ENCODE measurements at regions not wholly inside any gene's neighbourhood (a gene's known extent, or its start where the extent isn't known, plus 50 kb on each side); places are given as distances from the start of the nearest gene placed in this dataset.

DNA sequence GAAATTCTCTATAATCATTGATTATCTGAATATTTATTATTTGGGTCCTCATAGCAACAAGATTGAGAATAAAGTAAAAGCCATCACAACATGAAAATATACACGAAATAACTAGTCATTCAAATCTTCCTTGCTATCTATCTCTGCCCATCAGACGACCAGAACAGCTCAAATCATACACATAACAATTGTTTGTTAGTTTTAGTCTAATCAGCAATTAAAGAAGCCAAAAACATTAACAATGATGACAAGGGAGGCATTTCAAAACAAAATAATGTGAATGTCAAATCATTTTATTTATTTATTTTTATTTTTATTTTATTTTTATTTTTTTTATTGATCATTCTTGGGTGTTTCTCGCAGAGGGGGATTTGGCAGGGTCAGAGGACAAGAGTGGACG, 106.0 kb upstream of the BNC2 start:
- TF ChIP-seq, protein P1, sequence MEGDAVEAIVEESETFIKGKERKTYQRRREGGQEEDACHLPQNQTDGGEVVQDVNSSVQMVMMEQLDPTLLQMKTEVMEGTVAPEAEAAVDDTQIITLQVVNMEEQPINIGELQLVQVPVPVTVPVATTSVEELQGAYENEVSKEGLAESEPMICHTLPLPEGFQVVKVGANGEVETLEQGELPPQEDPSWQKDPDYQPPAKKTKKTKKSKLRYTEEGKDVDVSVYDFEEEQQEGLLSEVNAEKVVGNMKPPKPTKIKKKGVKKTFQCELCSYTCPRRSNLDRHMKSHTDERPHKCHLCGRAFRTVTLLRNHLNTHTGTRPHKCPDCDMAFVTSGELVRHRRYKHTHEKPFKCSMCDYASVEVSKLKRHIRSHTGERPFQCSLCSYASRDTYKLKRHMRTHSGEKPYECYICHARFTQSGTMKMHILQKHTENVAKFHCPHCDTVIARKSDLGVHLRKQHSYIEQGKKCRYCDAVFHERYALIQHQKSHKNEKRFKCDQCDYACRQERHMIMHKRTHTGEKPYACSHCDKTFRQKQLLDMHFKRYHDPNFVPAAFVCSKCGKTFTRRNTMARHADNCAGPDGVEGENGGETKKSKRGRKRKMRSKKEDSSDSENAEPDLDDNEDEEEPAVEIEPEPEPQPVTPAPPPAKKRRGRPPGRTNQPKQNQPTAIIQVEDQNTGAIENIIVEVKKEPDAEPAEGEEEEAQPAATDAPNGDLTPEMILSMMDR (conservative IDR thresholded peaks at IDR 0.05 in 1 of 2, IDR thresholded peaks at IDR 0.05 in 1 of 2; ENCODE audit: extremely low read depth in 1 of 2, insufficient read depth in 1 of 2, low read depth in 1 of 2, low read length in 2 of 2): no peak
- no peak for TF ChIP-seq EZH2 (IDR thresholded peaks at IDR 0.05; ENCODE audit: borderline replicate concordance, low read length)
